Endothelial cell (in vitro differentiated cells): ENCODE measurements at regions not wholly inside any gene's neighbourhood (a gene's known extent, or its start where the extent isn't known, plus 50 kb on each side); places are given as distances from the start of the nearest gene placed in this dataset.

Experiments
- DNase-seq: peaks from one replicate; pipeline ENCODE4 v3.0.0; 2021; ENCODE audit warnings: low spot score
- H3K27ac Mint-ChIP-seq: one replicate; pipeline ENCODE4 v1.8.0; 2021; ENCODE audit warnings: mixed read lengths, inconsistent platforms; ENCODE audit not compliant: unreplicated experiment
- H3K27me3 Mint-ChIP-seq: one replicate; pipeline ENCODE4 v1.8.0; 2021; ENCODE audit warnings: mild to moderate bottlenecking, moderate library complexity, mixed read lengths, inconsistent platforms; ENCODE audit not compliant: unreplicated experiment
- H3K36me3 Mint-ChIP-seq: one replicate; pipeline ENCODE4 v1.8.0; 2021; ENCODE audit warnings: mild to moderate bottlenecking, low read depth, mixed read lengths, inconsistent platforms; ENCODE audit not compliant: unreplicated experiment
- H3K4me1 Mint-ChIP-seq: one replicate; pipeline ENCODE4 v1.8.0; 2021; ENCODE audit warnings: mild to moderate bottlenecking, mixed read lengths, inconsistent platforms; ENCODE audit not compliant: unreplicated experiment
- H3K4me3 Mint-ChIP-seq: one replicate; pipeline ENCODE4 v1.8.0; 2021; ENCODE audit warnings: mild to moderate bottlenecking, mixed read lengths, inconsistent platforms; ENCODE audit not compliant: unreplicated experiment
- H3K9me3 Mint-ChIP-seq: one replicate; pipeline ENCODE4 v1.8.0; 2021; ENCODE audit warnings: mixed read lengths, inconsistent platforms; ENCODE audit not compliant: unreplicated experiment
- TF ChIP-seq, protein P1 (sequence below): fragments of 200-600 bp; sonication (generic); IDR thresholded peaks from one replicate; pipeline ENCODE4 v1.5.0; 2021; ENCODE audit warnings: antibody characterized with exemption; ENCODE audit not compliant: unreplicated experiment

DNA sequence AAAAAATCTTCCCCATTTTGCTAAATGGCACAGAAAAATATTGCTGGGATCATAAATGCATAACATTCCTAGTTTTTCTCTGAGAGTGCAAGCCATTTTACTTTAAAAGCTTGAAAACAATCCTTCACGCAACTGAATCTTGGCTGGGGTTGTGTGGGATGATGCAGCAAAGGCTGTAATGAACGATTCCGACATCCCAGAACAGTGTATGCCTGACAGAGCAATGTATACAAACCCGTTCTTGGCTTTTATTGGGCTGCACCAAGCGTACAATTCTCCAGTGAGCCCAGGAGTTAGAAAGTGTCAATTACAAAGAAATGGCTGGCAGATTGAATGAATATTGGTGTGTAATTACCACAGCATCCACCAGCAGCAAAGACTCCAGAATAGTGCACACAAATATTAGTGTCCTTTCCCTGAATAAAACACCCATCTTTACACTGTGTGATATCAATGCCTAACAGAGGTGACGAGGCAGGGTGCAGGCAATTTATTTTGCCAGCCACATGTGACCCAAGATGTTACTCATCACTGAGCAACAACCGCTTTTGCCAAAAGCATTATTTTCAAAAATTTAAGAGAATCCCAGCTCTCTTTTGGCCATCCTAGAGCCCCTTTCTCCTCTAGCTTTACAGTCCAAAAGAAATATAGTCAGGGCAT is 578.6 kb upstream of the CHAC2 start:
- Mint-ChIP-seq H3K9me3 (no peaks in the 10 kb centered on the region), H3K27ac (no peak overlapping the region), H3K4me1 (no peaks in the 10 kb centered on the region), H3K27me3 (no peaks in the 10 kb centered on the region), H3K4me3 (no peak overlapping the region), H3K36me3 (no peaks in the 10 kb centered on the region)
- TF ChIP-seq, protein P1, sequence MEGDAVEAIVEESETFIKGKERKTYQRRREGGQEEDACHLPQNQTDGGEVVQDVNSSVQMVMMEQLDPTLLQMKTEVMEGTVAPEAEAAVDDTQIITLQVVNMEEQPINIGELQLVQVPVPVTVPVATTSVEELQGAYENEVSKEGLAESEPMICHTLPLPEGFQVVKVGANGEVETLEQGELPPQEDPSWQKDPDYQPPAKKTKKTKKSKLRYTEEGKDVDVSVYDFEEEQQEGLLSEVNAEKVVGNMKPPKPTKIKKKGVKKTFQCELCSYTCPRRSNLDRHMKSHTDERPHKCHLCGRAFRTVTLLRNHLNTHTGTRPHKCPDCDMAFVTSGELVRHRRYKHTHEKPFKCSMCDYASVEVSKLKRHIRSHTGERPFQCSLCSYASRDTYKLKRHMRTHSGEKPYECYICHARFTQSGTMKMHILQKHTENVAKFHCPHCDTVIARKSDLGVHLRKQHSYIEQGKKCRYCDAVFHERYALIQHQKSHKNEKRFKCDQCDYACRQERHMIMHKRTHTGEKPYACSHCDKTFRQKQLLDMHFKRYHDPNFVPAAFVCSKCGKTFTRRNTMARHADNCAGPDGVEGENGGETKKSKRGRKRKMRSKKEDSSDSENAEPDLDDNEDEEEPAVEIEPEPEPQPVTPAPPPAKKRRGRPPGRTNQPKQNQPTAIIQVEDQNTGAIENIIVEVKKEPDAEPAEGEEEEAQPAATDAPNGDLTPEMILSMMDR, result no peak
- no peak for DNase-seq

DNA sequence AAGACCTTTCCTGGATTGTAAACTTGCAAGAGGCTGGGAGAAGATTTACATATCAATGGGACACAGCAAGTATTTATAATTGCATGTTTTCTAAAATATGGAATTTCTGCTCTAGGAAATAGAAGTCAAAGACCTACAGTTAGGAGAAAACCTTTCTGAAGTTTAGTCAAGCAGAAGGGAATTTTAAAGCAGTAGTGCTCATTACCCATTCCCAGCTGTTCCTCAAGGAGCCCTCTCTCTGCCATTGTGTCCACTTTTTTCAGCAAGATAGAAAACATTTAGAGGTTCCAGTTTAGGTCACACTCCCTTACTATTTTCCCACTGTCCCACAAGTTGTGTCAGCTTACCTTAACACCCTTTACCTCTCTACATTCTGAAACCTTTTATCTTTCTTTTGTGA is 584.0 kb upstream of the CHAC2 start:
- no peak for DNase-seq
- peaks cover 6% of the 10 kb centered on the region for H3K4me1 Mint-ChIP-seq
- H3K9me3 Mint-ChIP-seq, result no peaks in the 10 kb centered on the region
- peaks cover 2% of the 10 kb centered on the region for H3K27me3 Mint-ChIP-seq
- TF ChIP-seq, protein P1, result no peak
- H3K27ac Mint-ChIP-seq, result no peak overlapping the region
- H3K36me3 Mint-ChIP-seq, result no peaks in the 10 kb centered on the region
- no peak overlapping the region for H3K4me3 Mint-ChIP-seq

DNA sequence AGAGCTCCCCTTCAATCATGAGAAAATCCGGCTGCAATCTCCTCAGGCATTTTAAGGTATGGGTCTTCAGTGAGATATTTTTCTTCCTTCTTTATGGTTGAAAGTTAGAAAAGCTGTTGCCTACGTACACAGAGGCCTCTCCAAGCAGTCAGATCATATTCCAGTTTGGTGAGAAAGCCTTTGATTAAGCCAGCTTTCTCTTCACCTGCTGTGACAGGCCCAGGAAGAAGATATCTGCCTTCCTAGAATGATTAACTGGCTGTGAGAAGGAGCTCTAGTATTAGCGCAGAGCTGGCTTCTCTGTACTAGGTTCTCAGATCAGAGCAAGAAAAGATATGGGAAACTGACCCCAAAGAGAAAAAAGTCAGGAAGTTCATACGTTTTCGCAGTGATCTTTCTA is 585.0 kb upstream of the CHAC2 start:
- DNase-seq, result no peak
- peaks cover 6% of the 10 kb centered on the region for H3K4me1 Mint-ChIP-seq
- peaks cover 2% of the 10 kb centered on the region for H3K27me3 Mint-ChIP-seq
- H3K27ac Mint-ChIP-seq, result no peak overlapping the region
- no peaks in the 10 kb centered on the region for H3K36me3 Mint-ChIP-seq
- no peaks in the 10 kb centered on the region for H3K9me3 Mint-ChIP-seq
- H3K4me3 Mint-ChIP-seq, result no peak overlapping the region
- TF ChIP-seq, protein P1, result no peak

DNA sequence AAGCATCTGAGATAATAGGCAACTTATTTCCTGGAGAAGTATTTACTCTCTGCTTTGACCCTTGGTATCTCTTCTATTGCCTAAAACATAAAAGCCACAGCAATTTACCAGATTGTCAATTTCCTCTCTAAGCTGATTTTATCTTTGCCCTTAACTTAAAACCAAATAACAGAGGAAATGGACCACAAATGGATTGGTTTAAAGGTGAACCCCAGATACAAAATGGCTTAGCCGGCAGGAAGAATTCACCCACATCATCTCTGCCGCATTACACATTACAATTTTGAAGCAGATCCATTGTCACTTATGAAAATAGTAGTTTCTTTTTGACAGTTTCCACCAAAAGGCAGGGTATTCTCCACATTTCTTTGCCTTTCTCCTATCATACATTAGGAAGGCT is 585.8 kb upstream of the CHAC2 start:
- no peak overlapping the region for H3K4me3 Mint-ChIP-seq
- no peaks in the 10 kb centered on the region for H3K36me3 Mint-ChIP-seq
- H3K27ac Mint-ChIP-seq, result no peak overlapping the region
- no peak for DNase-seq
- no peaks in the 10 kb centered on the region for H3K9me3 Mint-ChIP-seq
- peaks cover 6% of the 10 kb centered on the region for H3K4me1 Mint-ChIP-seq
- H3K27me3 Mint-ChIP-seq, result peaks cover 2% of the 10 kb centered on the region
- TF ChIP-seq, protein P1, result no peak

DNA sequence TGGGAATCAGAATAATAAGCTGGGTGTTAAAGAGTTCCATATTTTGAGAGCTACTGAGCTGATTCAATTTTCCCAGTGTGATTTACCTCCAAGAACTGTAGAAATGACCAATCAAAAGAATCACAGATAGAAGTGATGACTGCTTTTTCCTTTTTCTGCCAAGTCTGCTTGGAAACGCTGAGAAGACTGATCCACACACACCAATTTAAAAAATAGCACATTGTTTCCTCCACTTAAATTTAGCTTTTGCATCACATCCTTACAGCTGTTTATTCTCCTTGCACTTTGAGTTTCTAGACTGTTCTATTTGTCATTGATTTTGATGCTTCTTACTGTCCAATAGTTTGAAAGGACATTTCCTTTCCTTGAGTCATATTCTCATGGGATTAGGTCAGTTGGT is 590.3 kb upstream of the CHAC2 start:
- peaks cover 21% of the 10 kb centered on the region for H3K4me1 Mint-ChIP-seq
- no peak for DNase-seq
- H3K36me3 Mint-ChIP-seq, result no peaks in the 10 kb centered on the region
- TF ChIP-seq, protein P1, result no peak
- peaks cover 2% of the 10 kb centered on the region for H3K27me3 Mint-ChIP-seq
- no peak overlapping the region for H3K27ac Mint-ChIP-seq
- H3K4me3 Mint-ChIP-seq, result no peak overlapping the region
- H3K9me3 Mint-ChIP-seq, result no peaks in the 10 kb centered on the region
